M059J (cell line): ENCODE measurements at regions not wholly inside any gene's neighbourhood (a gene's known extent, or its start where the extent isn't known, plus 50 kb on each side); places are given as distances from the start of the nearest gene placed in this dataset.
"Not testable (repeated sequence)": the region's sequence is repeated elsewhere in the genome, so short reads cannot be mapped to it uniquely, and the experiment has no call there.

ENCODE experiments used
- DNase-seq: peaks from one replicate; pipeline ENCODE4 v3.0.0-alpha.2; 2012; ENCODE audit warnings: low read depth

- peak; percentile 97 for DNase-seq
These were observed 52.7 kb downstream of the KCNA5 start for GRCh38 chr12:5096241-5096924.

- DNase-seq: no peak
These were observed 54.1 kb downstream of the KCNA5 start for GRCh38 chr12:5097786-5098185.

DNA sequence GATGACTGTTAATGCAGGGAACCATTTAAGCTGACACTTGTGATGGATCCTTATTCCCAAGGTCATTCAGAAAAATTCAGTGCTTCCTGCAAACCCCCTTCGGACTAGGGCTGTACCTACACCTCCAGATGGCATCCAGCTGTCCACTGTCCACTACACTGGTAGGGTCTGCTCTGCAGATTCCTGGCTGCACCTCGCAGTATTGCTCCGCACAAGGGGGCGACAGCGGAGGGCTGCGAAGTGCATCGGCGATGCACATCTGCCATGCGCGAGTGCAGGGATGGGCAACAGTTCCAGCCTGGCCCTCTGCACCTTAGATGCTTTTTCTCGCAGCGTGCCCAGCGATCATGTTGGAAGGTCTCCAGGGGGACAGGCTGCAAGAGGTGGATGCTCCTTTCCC, 55.5 kb downstream of the KCNA5 start:
- no peak for DNase-seq

- DNase-seq: no peak
These were observed 55.9 kb downstream of the KCNA5 start for GRCh38 chr12:5099591-5099990.

GRCh38 chr12:5101686-5102085, 58.0 kb downstream of the KCNA5 start:
- no peak for DNase-seq

- DNase-seq: peak; percentile 57
These were observed 58.6 kb downstream of the KCNA5 start for GRCh38 chr12:5102261-5102789.

DNA sequence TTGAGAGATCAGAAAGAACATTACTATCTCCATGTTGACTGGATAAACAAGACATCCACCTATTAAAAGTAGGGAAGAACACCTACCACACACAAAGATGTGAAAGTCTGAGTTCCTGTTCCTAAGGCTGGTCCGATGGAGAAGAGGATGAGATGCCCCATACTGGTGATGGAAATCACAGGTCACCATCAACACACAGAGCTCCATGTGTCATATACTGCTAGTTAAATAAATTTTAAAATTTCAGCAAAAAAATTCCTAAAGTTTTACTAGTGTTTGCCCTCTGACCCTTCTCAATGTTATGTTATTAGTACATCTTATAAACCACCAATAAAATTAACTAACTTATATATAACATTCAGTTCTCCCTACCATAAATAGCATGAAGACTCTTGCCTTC, 59.1 kb downstream of the KCNA5 start:
- DNase-seq: no peak

DNA sequence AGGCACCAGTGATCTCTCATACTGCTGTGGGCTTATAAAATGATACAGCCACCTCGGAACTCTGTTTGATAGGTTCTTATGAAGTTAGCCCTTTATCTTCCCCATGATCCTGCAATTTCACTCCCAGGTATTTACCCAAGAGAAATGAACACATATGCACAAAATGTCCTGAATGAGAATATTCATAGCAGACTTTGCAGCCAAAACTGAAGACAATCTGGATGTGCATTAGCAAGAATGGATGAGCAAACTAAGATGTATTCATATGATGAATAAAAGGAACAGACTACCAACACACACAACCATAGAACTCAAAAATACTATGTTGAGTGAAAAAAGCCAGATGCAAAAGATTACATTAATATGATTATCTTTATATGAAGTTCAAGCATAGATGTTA, 66.7 kb downstream of the KCNA5 start:
- DNase-seq: no peak

DNA sequence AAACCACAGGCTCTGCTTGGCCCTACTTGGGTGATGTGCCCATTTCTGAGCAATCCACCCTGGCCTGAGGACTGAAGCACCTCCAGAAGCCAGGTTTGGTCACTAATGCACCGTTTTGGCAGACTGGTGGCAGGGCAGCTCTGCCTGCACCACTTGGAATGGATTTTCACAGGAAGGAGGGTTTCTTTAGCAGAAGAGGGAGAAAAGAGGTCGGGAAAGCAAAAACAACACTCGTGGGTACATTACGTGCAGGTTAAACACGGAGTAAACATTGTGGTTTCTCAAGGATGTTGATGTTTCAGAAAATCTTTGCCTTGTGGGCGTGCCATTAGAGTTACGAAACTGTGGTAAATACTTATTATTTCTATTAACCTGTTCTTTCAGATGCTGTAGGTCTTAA, 70.8 kb downstream of the KCNA5 start:
- peak; percentile 48 for DNase-seq

DNA sequence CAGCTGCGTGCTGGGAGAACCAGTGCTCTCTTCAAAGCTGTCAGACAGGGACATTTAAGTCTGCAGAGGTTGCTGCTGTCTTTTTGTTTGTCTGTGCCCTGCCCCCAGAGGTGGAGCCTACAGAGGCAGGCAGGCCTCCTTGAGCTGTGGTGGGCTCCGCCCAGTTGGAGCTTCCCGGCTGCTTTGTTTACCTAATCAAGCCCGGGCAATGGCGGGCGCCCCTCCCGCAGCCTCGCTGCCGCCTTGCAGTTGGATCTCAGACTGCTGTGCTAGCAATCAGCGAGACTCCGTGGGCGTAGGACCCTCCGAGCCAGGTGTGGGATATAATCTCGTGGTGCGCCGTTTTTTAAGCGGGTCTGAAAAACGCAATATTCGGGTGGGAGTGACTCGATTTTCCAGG, 78.1 kb downstream of the KCNA5 start:
- not testable (repeated sequence) for DNase-seq

- DNase-seq: not testable (repeated sequence)
These were observed 78.7 kb downstream of the KCNA5 start for GRCh38 chr12:5122256-5122831.

GRCh38 chr12:5123921-5124320, 80.2 kb downstream of the KCNA5 start:
- DNase-seq: peak; percentile 78

DNA sequence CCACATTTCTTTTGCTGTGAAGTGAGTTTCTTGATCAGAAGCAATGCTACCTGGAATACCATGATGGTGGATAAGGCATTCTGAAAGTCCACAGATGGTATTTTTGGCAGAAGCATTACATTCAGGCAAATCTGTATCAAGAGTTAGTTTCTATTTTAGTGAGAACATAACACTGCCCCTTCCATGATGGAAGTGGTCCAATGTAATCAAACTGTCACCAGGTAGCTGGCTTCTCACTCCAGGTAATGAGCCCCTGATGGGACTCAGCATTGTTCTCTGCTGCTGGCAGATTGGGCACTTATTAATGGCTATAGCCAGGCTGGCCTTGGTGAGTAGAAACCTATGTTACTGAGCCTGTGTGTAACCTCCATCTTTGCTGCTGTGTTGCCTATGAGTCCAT, 80.7 kb downstream of the KCNA5 start:
- no peak for DNase-seq

DNA sequence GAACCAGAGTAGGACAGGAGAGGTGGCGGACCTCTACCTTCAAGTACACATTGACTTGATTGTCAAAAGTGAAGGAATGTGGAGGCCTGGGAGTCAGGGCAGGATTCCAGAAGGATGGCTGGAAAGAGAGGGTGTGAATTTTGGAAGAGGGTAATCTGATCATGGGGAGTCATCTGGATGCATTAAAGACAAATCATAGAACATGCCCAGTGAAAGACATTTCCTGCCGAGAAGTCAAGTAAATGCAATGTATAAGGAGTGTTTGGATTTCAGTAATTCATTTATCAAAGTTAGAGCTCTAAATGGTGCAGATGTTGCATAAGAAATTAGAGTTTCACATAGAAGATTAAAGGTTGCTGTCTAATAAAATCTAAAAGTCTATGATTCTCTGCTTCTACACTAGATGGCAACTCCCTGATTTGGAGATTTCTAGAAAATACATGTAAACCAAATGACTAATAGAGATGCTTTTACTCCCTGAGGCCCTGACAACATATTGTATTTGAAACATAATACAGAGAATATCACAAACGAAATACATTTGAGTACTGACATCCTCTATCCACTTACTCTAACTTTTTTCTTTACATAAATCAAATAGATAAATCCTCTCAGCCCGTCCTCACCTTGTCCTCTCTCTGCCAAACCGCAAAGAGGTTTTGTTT, 91.3 kb downstream of the KCNA5 start:
- DNase-seq: peak; percentile 17

- peak; percentile 65 for DNase-seq
These were observed 94.6 kb downstream of the KCNA5 start for GRCh38 chr12:5138256-5138655.

GRCh38 chr12:5138845-5139244, 95.2 kb downstream of the KCNA5 start:
- DNase-seq: peak; percentile 58

GRCh38 chr12:5139751-5140150, 96.1 kb downstream of the KCNA5 start:
- no peak for DNase-seq

GRCh38 chr12:5140190-5140589, 96.5 kb downstream of the KCNA5 start:
- no peak for DNase-seq

DNA sequence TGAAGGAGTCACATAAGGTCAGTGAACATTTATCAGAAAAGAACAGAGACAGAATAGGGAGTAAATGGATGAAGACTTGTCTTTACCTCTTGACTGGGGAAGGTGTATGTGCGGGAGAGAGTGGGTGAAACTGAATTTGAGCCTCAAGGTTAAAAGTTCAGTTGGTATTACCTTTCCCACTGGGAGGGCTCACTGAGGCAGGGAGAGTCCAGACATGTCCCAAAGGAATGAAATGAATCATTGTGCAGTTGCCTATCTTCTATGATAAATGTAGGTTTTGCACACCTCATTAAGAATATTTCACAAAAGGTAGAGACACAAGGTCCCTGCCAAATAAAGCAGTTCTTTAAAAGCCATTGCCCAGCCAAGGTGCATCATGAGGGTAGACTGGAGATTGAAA, 105.2 kb downstream of the KCNA5 start:
- DNase-seq: no peak

DNA sequence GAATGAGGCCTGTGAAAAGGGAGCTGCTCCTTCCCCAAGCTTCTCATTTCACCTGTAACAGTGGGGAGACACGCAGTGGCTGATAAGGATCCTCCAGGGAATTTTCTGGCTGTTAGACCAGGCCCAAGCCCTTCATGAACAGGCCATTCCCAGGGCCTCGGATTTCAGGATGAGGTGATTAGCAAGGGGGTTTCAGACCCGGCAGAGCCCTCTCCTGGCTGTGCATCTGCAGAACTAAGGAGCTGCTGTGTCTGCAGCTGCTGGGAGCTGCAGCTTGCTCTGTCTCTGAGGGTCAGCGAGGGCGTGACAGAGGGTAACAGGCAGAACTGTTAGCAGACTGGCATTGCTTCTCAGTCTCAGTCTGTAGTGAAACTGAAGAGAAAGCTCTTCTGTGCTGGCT, 110.4 kb downstream of the KCNA5 start:
- DNase-seq: no peak

DNA sequence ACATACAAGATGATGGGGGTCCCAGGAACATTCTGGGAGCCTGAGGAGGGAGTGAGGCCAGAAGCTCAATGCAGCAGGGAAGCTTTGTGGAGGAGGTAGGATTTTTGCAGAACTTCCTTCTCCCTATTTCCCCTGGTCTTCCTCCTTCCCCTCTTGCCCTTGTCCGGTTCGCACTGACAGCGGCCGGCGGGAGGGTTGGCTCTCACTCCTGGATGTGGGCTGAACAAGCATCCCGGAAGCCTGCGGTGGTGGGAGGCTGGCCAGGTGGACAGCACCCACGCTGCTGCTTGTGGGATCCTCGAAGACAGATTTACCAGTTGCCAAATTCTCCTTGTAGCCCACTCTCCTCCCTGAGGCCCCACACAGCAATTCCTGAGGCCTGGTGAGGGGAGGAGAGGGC, 112.2 kb downstream of the KCNA5 start:
- no peak for DNase-seq

- DNase-seq: no peak
These were observed 117.1 kb downstream of the KCNA5 start for GRCh38 chr12:5160827-5161226.

DNA sequence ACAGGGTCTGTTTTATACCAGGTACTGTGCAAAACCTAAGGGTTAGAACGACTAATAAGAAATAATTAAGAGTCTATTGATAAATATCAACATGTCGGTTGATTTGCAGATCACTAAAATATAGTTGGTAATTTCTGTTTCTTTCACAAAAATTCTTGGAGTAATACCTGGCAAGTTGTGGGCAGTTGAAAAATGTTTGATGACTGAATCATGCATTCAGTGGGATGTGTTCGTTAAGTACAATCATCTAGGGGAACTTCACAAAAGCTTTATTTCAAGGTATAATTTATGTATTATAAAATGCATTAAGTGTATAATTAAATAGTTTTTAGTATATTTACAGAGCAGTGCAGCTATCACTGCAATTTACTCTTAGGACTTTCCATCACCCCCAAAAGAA, 120.0 kb downstream of the KCNA5 start:
- DNase-seq: peak; percentile 62
